Fibroblast of lung (primary cell): ENCODE measurements at regions not wholly inside any gene's neighbourhood (a gene's known extent, or its start where the extent isn't known, plus 50 kb on each side); places are given as distances from the start of the nearest gene placed in this dataset.

Source experiments
- DNase-seq, 2 donors: peaks; one replicate each; pipeline versions ENCODE4 v3.0.0 to v3.0.0-alpha.2; 2010; ENCODE audit warnings: low read depth in 2 of 2
- H2AFZ ChIP-seq: 2 replicates; pipeline ENCODE4 v1.5.1; 2012; ENCODE audit warnings: low read length, control low read depth, inconsistent platforms
- H3K27ac ChIP-seq: 2 replicates; pipeline ENCODE4 v1.5.1; 2011; ENCODE audit warnings: low read length, control low read depth; ENCODE audit not compliant: insufficient read depth
- H3K27me3 ChIP-seq: 2 replicates; pipeline ENCODE4 v1.5.1; 2011; ENCODE audit warnings: mild to moderate bottlenecking, low read length; ENCODE audit not compliant: control insufficient read depth, insufficient read depth
- H3K36me3 ChIP-seq: 2 replicates; pipeline ENCODE4 v1.5.1; 2011; ENCODE audit warnings: low read length; ENCODE audit not compliant: control insufficient read depth, insufficient read depth
- H3K4me1 ChIP-seq: 2 replicates; pipeline ENCODE4 v1.5.1; 2011; ENCODE audit warnings: low read length; ENCODE audit not compliant: control insufficient read depth, insufficient read depth; ENCODE audit errors: extremely low read depth
- H3K4me2 ChIP-seq: 2 replicates; pipeline ENCODE4 v1.5.1; 2011; ENCODE audit warnings: low read length, control low read depth; ENCODE audit not compliant: insufficient read depth; ENCODE audit errors: extremely low read depth
- H3K4me3 ChIP-seq, 4 experiments: fragments of 200-600 bp in 1 of 4; sonication (generic) in 1 of 4; replicated peaks in 1 of 4; 2 replicates each; pipeline ENCODE4 v1.5.1; 2011 to 2016; ENCODE audit warnings: low read length in 4 of 4, low read depth in 3 of 4, mild to moderate bottlenecking in 3 of 4, control low read depth in 2 of 4, inconsistent platforms in 1 of 4, mixed read lengths in 1 of 4; ENCODE audit not compliant: insufficient read depth in 1 of 4; ENCODE audit errors: control extremely low read depth in 1 of 4
- H3K79me2 ChIP-seq: 2 replicates; pipeline ENCODE4 v1.5.1; 2012; ENCODE audit warnings: mild to moderate bottlenecking, low read length, inconsistent platforms; ENCODE audit not compliant: control insufficient read depth, insufficient read depth
- H3K9ac ChIP-seq: 2 replicates; pipeline ENCODE4 v1.5.1; 2011; ENCODE audit warnings: mild to moderate bottlenecking, low read length, control low read depth; ENCODE audit not compliant: insufficient read depth
- H3K9me3 ChIP-seq: 2 replicates; pipeline ENCODE4 v1.5.1; 2012; ENCODE audit warnings: low read depth, low read length; ENCODE audit not compliant: control insufficient read depth, insufficient read depth
- H4K20me1 ChIP-seq: 2 replicates; pipeline ENCODE4 v1.5.1; 2011; ENCODE audit warnings: low read length; ENCODE audit not compliant: control insufficient read depth, insufficient read depth; ENCODE audit errors: extremely low read depth
- CTCF ChIP-seq, 2 donors: IDR thresholded peaks in 1 of 2; conservative IDR thresholded peaks in 1 of 2; 1 replicate in 1 of 2; 2 replicates in 1 of 2; pipeline ENCODE4 v1.5.1; 2011 to 2012; ENCODE audit warnings: low read length in 2 of 2, control low read depth in 1 of 2, inconsistent platforms in 1 of 2, low read depth in 1 of 2, mild to moderate bottlenecking in 1 of 2
- EZH2 ChIP-seq: IDR thresholded peaks from 2 replicates; pipeline ENCODE4 v1.5.1; 2012; ENCODE audit warnings: low read length, control low read depth, mild to moderate bottlenecking; ENCODE audit errors: missing control alignments

GRCh38 chr1:14138687-14139086 is 438.7 kb downstream of the PRDM2 start:
- Histone ChIP-seq H3K27ac (no peak overlapping the region), H4K20me1 (no peaks in the 10 kb centered on the region), H2AFZ (no peak overlapping the region), H3K36me3 (no peaks in the 10 kb centered on the region), H3K4me1 (no peaks in the 10 kb centered on the region), H3K9me3 (no peaks in the 10 kb centered on the region), H3K4me3 (no peak overlapping the region), H3K4me2 (no peak overlapping the region), H3K27me3 (no peaks in the 10 kb centered on the region), H3K79me2 (no peaks in the 10 kb centered on the region), H3K9ac (no peak overlapping the region)
- no peak for DNase-seq
- TF ChIP-seq EZH2 (no peak), CTCF (conservative IDR thresholded peaks at IDR 0.05 in 1 of 2, IDR thresholded peaks at IDR 0.05 in 1 of 2; ENCODE audit: low read depth in 1 of 2, low read length in 2 of 2) (peak in 1 of 2 donors; percentile 11)

GRCh38 chr1:14140831-14141401 is 440.9 kb downstream of the PRDM2 start:
- H3K4me3 ChIP-seq = no peak overlapping the region
- no peaks in the 10 kb centered on the region for H3K9me3 ChIP-seq
- H3K79me2 ChIP-seq = no peaks in the 10 kb centered on the region
- no peaks in the 10 kb centered on the region for H4K20me1 ChIP-seq
- no peaks in the 10 kb centered on the region for H3K36me3 ChIP-seq
- DNase-seq = peak in 1 of 2 donors; percentile 50
- TF ChIP-seq CTCF (conservative IDR thresholded peaks at IDR 0.05 in 1 of 2, IDR thresholded peaks at IDR 0.05 in 1 of 2; ENCODE audit: low read depth in 1 of 2, low read length in 2 of 2) = no peak
- no peak for TF ChIP-seq EZH2
- H2AFZ ChIP-seq = no peak overlapping the region
- no peak overlapping the region for H3K9ac ChIP-seq
- H3K27ac ChIP-seq = no peak overlapping the region
- H3K4me1 ChIP-seq = no peaks in the 10 kb centered on the region
- no peak overlapping the region for H3K4me2 ChIP-seq
- no peaks in the 10 kb centered on the region for H3K27me3 ChIP-seq

GRCh38 chr1:14141656-14142055 is 441.7 kb downstream of the PRDM2 start:
- no peaks in the 10 kb centered on the region for H3K27me3 ChIP-seq
- no peaks in the 10 kb centered on the region for H3K79me2 ChIP-seq
- no peak overlapping the region for H3K9ac ChIP-seq
- H3K36me3 ChIP-seq = no peaks in the 10 kb centered on the region
- no peak overlapping the region for H2AFZ ChIP-seq
- TF ChIP-seq EZH2 (no peak), CTCF (conservative IDR thresholded peaks at IDR 0.05 in 1 of 2, IDR thresholded peaks at IDR 0.05 in 1 of 2; ENCODE audit: low read depth in 1 of 2, low read length in 2 of 2) (no peak)
- H3K4me2 ChIP-seq = no peak overlapping the region
- H3K4me3 ChIP-seq = no peak overlapping the region
- H3K27ac ChIP-seq = no peak overlapping the region
- H3K9me3 ChIP-seq = no peaks in the 10 kb centered on the region
- no peaks in the 10 kb centered on the region for H4K20me1 ChIP-seq
- DNase-seq = no peak
- H3K4me1 ChIP-seq = no peaks in the 10 kb centered on the region
